Erythroblast (primary cell): ENCODE measurements at regions not wholly inside any gene's neighbourhood (a gene's known extent, or its start where the extent isn't known, plus 50 kb on each side); places are given as distances from the start of the nearest gene placed in this dataset.
"Not testable (repeated sequence)": the region's sequence is repeated elsewhere in the genome, so short reads cannot be mapped to it uniquely, and the experiment has no call there.

Experiments used
- GATA1 ChIP-seq: IDR thresholded peaks from 2 replicates; pipeline ENCODE4 v1.6.1; 2011; ENCODE audit warnings: low read depth, mild to moderate bottlenecking, control low read depth, low read length, moderate library complexity
- POLR2A ChIP-seq: IDR thresholded peaks from 2 replicates; pipeline ENCODE4 v1.6.1; 2011; ENCODE audit warnings: mild to moderate bottlenecking, low read length

DNA sequence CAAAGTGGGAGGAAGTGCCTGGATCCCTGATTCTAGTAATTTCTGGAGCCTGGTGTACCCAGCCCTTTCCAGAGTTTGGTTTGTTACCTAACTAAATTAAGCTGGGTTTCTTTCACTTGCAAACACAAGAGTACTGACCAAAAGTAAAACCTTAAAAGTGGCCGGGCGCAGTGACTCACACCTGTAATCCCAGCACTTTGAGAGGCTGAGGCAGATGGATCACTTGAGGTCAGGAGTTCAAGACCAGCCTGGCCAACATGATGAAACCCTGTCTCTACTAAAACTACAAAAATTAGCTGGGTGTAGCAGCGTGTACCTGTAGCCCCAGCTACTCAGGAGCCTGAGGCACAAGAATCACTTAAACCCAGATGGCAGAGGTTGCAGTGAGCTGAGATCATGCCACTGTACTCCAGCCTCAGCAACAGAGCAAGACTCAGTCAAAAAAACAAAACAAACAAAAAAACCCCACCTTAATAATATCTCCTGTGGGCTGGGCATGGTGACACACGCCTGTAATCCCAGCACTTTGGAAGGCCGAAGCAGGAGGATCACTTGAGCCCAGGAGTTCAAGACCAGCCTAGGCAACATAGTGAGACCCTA is 78.0 kb upstream of the BLID start:
- TF ChIP-seq POLR2A, GATA1: not testable (repeated sequence)
